HCT116 (cell line): ENCODE measurements at regions not wholly inside any gene's neighbourhood (a gene's known extent, or its start where the extent isn't known, plus 50 kb on each side); places are given as distances from the start of the nearest gene placed in this dataset.

Experiments used
- ATAC-seq: fragments of 200-7000 bp; cut with Tn5 transposase; 2 replicates; pipeline ENCODE4 v1.9.1; 2020; ENCODE audit warnings: mild to moderate bottlenecking, moderate library complexity
- BruUV-seq: library from RNA; stranded (reverse); fragments of 400-500 nt; replicated peaks from 2 replicates; lab custom pipeline; 2021; lab: Mats Ljungman, UMichigan
- CTCF ChIA-PET: fragments of 300-600 bp; sonication (Branson Sonifier 250); formaldehyde crosslinking; loops from one replicate; lab custom pipeline; 2021; ENCODE audit warnings: antibody characterized with exemption; lab: Charles Lee
- POLR2A ChIA-PET: fragments of 300-600, 350-600 bp; sonication (Branson Sonifier 250); formaldehyde crosslinking; loops from one replicate; lab custom pipeline; 2021; ENCODE audit warnings: antibody characterized with exemption; lab: Charles Lee
- RAD21 ChIA-PET, 2 experiments: fragments of 300-600 bp; sonication (Branson Sonifier 250); formaldehyde crosslinking; loops; one replicate each; lab custom pipeline; 2023; ENCODE audit warnings: low total read pairs in 2 of 2; ENCODE audit not compliant: uncharacterized antibody in 2 of 2, unreplicated experiment in 2 of 2, low non-redundant PET in 1 of 2; lab: Charles Lee
- DNase-seq: peaks from one replicate; pipeline ENCODE4 v3.0.0-alpha.2; 2010; ENCODE audit warnings: low read depth, low spot score
- H2AFZ ChIP-seq: fragments of 200-600 bp; shearing (Covaris generic), sonication (generic); 2 replicates; pipeline ENCODE4 v1.6.1; 2017; ENCODE audit warnings: low read depth, mixed run types, mixed read lengths, antibody characterized with exemption, low read length; ENCODE audit not compliant: poor library complexity, severe bottlenecking
- H3K27ac ChIP-seq: 2 replicates; pipeline ENCODE4 v1.5.1; 2012; ENCODE audit warnings: low read depth, low read length
- H3K27me3 ChIP-seq: fragments of 200-600 bp; sonication (generic); 2 replicates; pipeline ENCODE4 v1.6.1; 2016; ENCODE audit warnings: mixed run types, low read length, mixed read lengths; ENCODE audit not compliant: insufficient read depth
- H3K36me3 ChIP-seq, 2 experiments: fragments of 200-500 bp in 1 of 2; fragments of 200-600 bp in 1 of 2; sonication (Bioruptor generic) in 1 of 2; sonication (generic) in 1 of 2; 2 replicates each; pipeline versions ENCODE4 v1.5.1 to v1.6.1; 2014 to 2016; ENCODE audit warnings: low read length in 2 of 2, inconsistent platforms in 1 of 2, mixed read lengths in 1 of 2, mixed run types in 1 of 2; ENCODE audit not compliant: insufficient read depth in 2 of 2, control insufficient read depth in 1 of 2
- H3K4me1 ChIP-seq, 2 experiments: fragments of 200-600 bp in 1 of 2; sonication (generic) in 1 of 2; 2 replicates each; pipeline versions ENCODE4 v1.5.1 to v1.6.1; 2012 to 2017; ENCODE audit warnings: low read length in 2 of 2, inconsistent platforms in 1 of 2, mild to moderate bottlenecking in 1 of 2, mixed read lengths in 1 of 2, mixed run types in 1 of 2, moderate library complexity in 1 of 2; ENCODE audit not compliant: insufficient read depth in 2 of 2, control insufficient read depth in 1 of 2
- H3K4me2 ChIP-seq: fragments of 200-600 bp; sonication (generic); 2 replicates; pipeline ENCODE4 v1.6.1; 2017; ENCODE audit warnings: mixed run types, low read length, mixed read lengths
- H3K4me3 ChIP-seq, 2 experiments: fragments of 200-600 bp in 1 of 2; sonication (generic) in 1 of 2; replicated peaks in 1 of 2; 2 replicates each; pipeline ENCODE4 v1.5.1; 2011 to 2016; ENCODE audit warnings: low read length in 2 of 2, control low read depth in 1 of 2, low read depth in 1 of 2, mild to moderate bottlenecking in 1 of 2, mixed read lengths in 1 of 2, mixed run types in 1 of 2
- H3K79me2 ChIP-seq: fragments of 200-600 bp; sonication (generic); 2 replicates; pipeline ENCODE4 v1.6.1; 2017; ENCODE audit warnings: mild to moderate bottlenecking, mixed run types, low read length, moderate library complexity, mixed read lengths; ENCODE audit not compliant: insufficient read depth
- H3K9ac ChIP-seq: fragments of 200-600 bp; sonication (generic); 2 replicates; pipeline ENCODE4 v1.6.1; 2016; ENCODE audit warnings: low read length, mixed read lengths
- H3K9me2 ChIP-seq: fragments of 200-600 bp; sonication (generic), shearing (Covaris generic); 2 replicates; pipeline ENCODE4 v1.6.1; 2017; ENCODE audit warnings: mixed run types, mild to moderate bottlenecking, moderate library complexity; ENCODE audit not compliant: insufficient read depth
- H3K9me3 ChIP-seq, 2 experiments: fragments of 200-500 bp in 1 of 2; fragments of 200-600 bp in 1 of 2; sonication (Bioruptor generic) in 1 of 2; sonication (generic) in 1 of 2; 2 replicates each; pipeline ENCODE4 v1.6.1; 2014 to 2017; ENCODE audit warnings: low read length in 2 of 2, mixed read lengths in 2 of 2, inconsistent platforms in 1 of 2, low read depth in 1 of 2, mild to moderate bottlenecking in 1 of 2, mixed run types in 1 of 2, moderate library complexity in 1 of 2; ENCODE audit not compliant: control insufficient read depth in 1 of 2, insufficient read depth in 1 of 2
- H4K20me1 ChIP-seq: fragments of 200-600 bp; sonication (generic), shearing (Covaris generic); 2 replicates; pipeline ENCODE4 v1.6.1; 2017; ENCODE audit warnings: mixed run types, mild to moderate bottlenecking, moderate library complexity; ENCODE audit not compliant: insufficient read depth
- ATF3 ChIP-seq: IDR thresholded peaks from 2 replicates; pipeline ENCODE4 v1.6.1; 2012
- CBX3 ChIP-seq: IDR thresholded peaks from 2 replicates; pipeline ENCODE4 v1.6.1; 2012; ENCODE audit warnings: low read depth
- CEBPB ChIP-seq: IDR thresholded peaks from 2 replicates; pipeline ENCODE4 v1.6.1; 2012; ENCODE audit warnings: low read depth
- CTCF ChIP-seq, 3 experiments: fragments of 200-600 bp in 1 of 3; sonication (generic) in 1 of 3; IDR thresholded peaks in 2 of 3; conservative IDR thresholded peaks in 1 of 3; 2 replicates each; pipeline ENCODE4 v1.5.1; 2012 to 2017; ENCODE audit warnings: low read depth in 2 of 3, low read length in 2 of 3, antibody characterized with exemption in 1 of 3, borderline replicate concordance in 1 of 3, control low read depth in 1 of 3, mild to moderate bottlenecking in 1 of 3, mixed read lengths in 1 of 3, mixed run types in 1 of 3, moderate library complexity in 1 of 3; ENCODE audit not compliant: insufficient read depth in 1 of 3
- ELF1 ChIP-seq: IDR thresholded peaks from 2 replicates; pipeline ENCODE4 v1.6.1; 2012; ENCODE audit warnings: low read depth, borderline replicate concordance
- EZH2 ChIP-seq: fragments of 200-600 bp; sonication (generic); IDR thresholded peaks from 2 replicates; pipeline ENCODE4 v1.6.1; 2017; ENCODE audit warnings: antibody characterized with exemption, mixed run types
- EZH2phosphoT487 ChIP-seq: fragments of 200-600 bp; IDR thresholded peaks from 2 replicates; pipeline ENCODE4 v1.6.1; 2018; ENCODE audit warnings: antibody characterized with exemption, borderline replicate concordance
- FOSL1 ChIP-seq: IDR thresholded peaks from 2 replicates; pipeline ENCODE4 v1.6.1; 2012; ENCODE audit warnings: low read depth
- JUND ChIP-seq: IDR thresholded peaks from 2 replicates; pipeline ENCODE4 v1.6.1; 2012
- MAX ChIP-seq: IDR thresholded peaks from 2 replicates; pipeline ENCODE4 v1.6.1; 2012
- POLR2A ChIP-seq: IDR thresholded peaks from 2 replicates; pipeline ENCODE4 v1.7.0; 2011; ENCODE audit warnings: borderline replicate concordance; ENCODE audit not compliant: insufficient read depth, insufficient read length; ENCODE audit errors: extremely low read depth
- POLR2AphosphoS5 ChIP-seq: IDR thresholded peaks from 2 replicates; pipeline ENCODE4 v1.6.1; 2011; ENCODE audit warnings: mild to moderate bottlenecking, low read depth, low read length, moderate library complexity
- SIN3A ChIP-seq: IDR thresholded peaks from 2 replicates; pipeline ENCODE4 v1.6.1; 2012; ENCODE audit warnings: low read depth
- SP1 ChIP-seq: IDR thresholded peaks from 2 replicates; pipeline ENCODE4 v1.6.1; 2012; ENCODE audit warnings: low read depth
- SRF ChIP-seq: IDR thresholded peaks from 2 replicates; pipeline ENCODE4 v1.6.1; 2012; ENCODE audit warnings: low read depth
- TCF7L2 ChIP-seq: IDR thresholded peaks from 2 replicates; pipeline ENCODE4 v1.7.0; 2011; ENCODE audit warnings: borderline replicate concordance, inconsistent platforms; ENCODE audit not compliant: insufficient read depth, insufficient read length; ENCODE audit errors: extremely low read depth
- ZFX ChIP-seq: fragments of 450-650 bp; IDR thresholded peaks from 2 replicates; pipeline ENCODE4 v1.6.1; 2017
- ZNF274 ChIP-seq: fragments of 200-500 bp; sonication (Bioruptor generic); IDR thresholded peaks from 2 replicates; pipeline ENCODE4 v1.6.1; 2014; ENCODE audit warnings: mild to moderate bottlenecking, low read depth, low read length, inconsistent platforms
- intact Hi-C: fragments of 100-400 bp; cut with micrococcal nuclease; formaldehyde crosslinking; loops from 2 replicates; pipeline ENCODE4 v1.10.0; 2022

- no peak for ATAC-seq
- no peak overlapping the region for H3K9ac ChIP-seq
- intact Hi-C loops: no loop called here
- H3K9me3 ChIP-seq: peaks cover 5 to 13% of the 10 kb centered on the region in 2 experiments; a peak in 2 of 4 replicates
- RAD21 ChIA-PET: no interaction called here
- H2AFZ ChIP-seq: no peak overlapping the region
- no peaks in the 10 kb centered on the region for H3K9me2 ChIP-seq
- H4K20me1 ChIP-seq: no peaks in the 10 kb centered on the region
- no peaks in the 10 kb centered on the region for H3K79me2 ChIP-seq
- DNase-seq: no peak
- no TSS peak for BruUV-seq
- no peak overlapping the region for H3K4me2 ChIP-seq
- H3K4me3 ChIP-seq: no peak overlapping the region
- CTCF ChIA-PET: no interaction called here
- H3K27ac ChIP-seq: no peak overlapping the region
- TF ChIP-seq JUND (no peak), ELF1 (no peak)
- no peaks in the 10 kb centered on the region for H3K27me3 ChIP-seq
- H3K36me3 ChIP-seq: no peaks in the 10 kb centered on the region
- H3K4me1 ChIP-seq: no peaks in the 10 kb centered on the region
- POLR2A ChIA-PET: no interaction called here
These were observed 771.6 kb upstream of the COBL start for GRCh38 chr7:52088008-52088901.

- no peak for ATAC-seq
- no peak overlapping the region for H2AFZ ChIP-seq
- no peak overlapping the region for H3K27ac ChIP-seq
- BruUV-seq: no TSS peak
- ChIA-PET CTCF (no interaction called here), POLR2A (no interaction called here), RAD21 (no interaction called here)
- no peaks in the 10 kb centered on the region for H3K4me1 ChIP-seq
- no peak for DNase-seq
- no peaks in the 10 kb centered on the region for H3K36me3 ChIP-seq
- no peaks in the 10 kb centered on the region for H3K9me2 ChIP-seq
- H3K79me2 ChIP-seq: no peaks in the 10 kb centered on the region
- TF ChIP-seq EZH2phosphoT487 (no peak), CEBPB (no peak), ZFX (no peak), POLR2A (no peak), ATF3 (no peak), ZNF274 (no peak), SRF (no peak), SIN3A (no peak), JUND (no peak), CBX3 (no peak), SP1 (no peak), POLR2AphosphoS5 (no peak), EZH2 (no peak), FOSL1 (no peak), MAX (no peak), TCF7L2 (no peak), CTCF (IDR thresholded peaks at IDR 0.05 in 2 of 3, conservative IDR thresholded peaks at IDR 0.05 in 1 of 3; ENCODE audit: borderline replicate concordance in 1 of 3, insufficient read depth in 1 of 3, low read depth in 2 of 3, low read length in 2 of 3) (no peak)
- no peaks in the 10 kb centered on the region for H4K20me1 ChIP-seq
- no peak overlapping the region for H3K9ac ChIP-seq
- no peaks in the 10 kb centered on the region for H3K27me3 ChIP-seq
- intact Hi-C loops: no loop called here
- H3K4me3 ChIP-seq: no peak overlapping the region
- H3K4me2 ChIP-seq: no peak overlapping the region
- peaks cover 0 to 15% of the 10 kb centered on the region in 2 experiments; a peak in 2 of 4 replicates for H3K9me3 ChIP-seq
These were observed 769.0 kb upstream of the COBL start for GRCh38 chr7:52085610-52086009.
